ENCODE measurements at regions not wholly inside any gene's neighbourhood (a gene's known extent, or its start where the extent isn't known, plus 50 kb on each side); places are given as distances from the start of the nearest gene placed in this dataset.

- TF ChIP-seq CTCF (IDR thresholded peaks at IDR 0.05) (no peak), POLR2A (IDR thresholded peaks at IDR 0.05) (no peak)
Observed at GRCh38 chr6:151740820-151741219, 66.7 kb upstream of the ESR1 start.
